Naive thymus-derived CD8-positive, alpha-beta T cell (primary cell): ENCODE measurements at regions not wholly inside any gene's neighbourhood (a gene's known extent, or its start where the extent isn't known, plus 50 kb on each side); places are given as distances from the start of the nearest gene placed in this dataset.
"Not testable (repeated sequence)": the region's sequence is repeated elsewhere in the genome, so short reads cannot be mapped to it uniquely, and the experiment has no call there.

Experiments used
- ATAC-seq, 2 donors: fragments of 150-1000 bp; cut with Tn5 transposase in 1 of 2; sonication (Bioruptor Pico), chemical (Tn5 transposase) in 1 of 2; 1 replicate in 1 of 2; 2 replicates in 1 of 2; pipeline ENCODE4 v1.10.0; 2021; ENCODE audit warnings: mild to moderate bottlenecking in 2 of 2, moderate library complexity in 2 of 2
- POLR2A ChIA-PET: fragments of 350-600 bp; sonication (Branson Sonifier 250); formaldehyde crosslinking; loops from one replicate; lab custom pipeline; 2021; ENCODE audit warnings: antibody characterized with exemption; lab: Charles Lee
- DNase-seq, 10 donors: peaks; one replicate each; pipeline versions ENCODE4 v3.0.0 to v3.0.0-alpha.2; 2020 to 2022
- H3K27ac Mint-ChIP-seq, 10 donors: one replicate each; pipeline ENCODE4 v1.8.0; 2020 to 2022; ENCODE audit warnings: mild to moderate bottlenecking in 10 of 10, mixed read lengths in 10 of 10, moderate library complexity in 4 of 10, inconsistent platforms in 1 of 10
- H3K27me3 Mint-ChIP-seq, 5 donors: one replicate each; pipeline ENCODE4 v1.8.0; 2021 to 2022; ENCODE audit warnings: mixed read lengths in 5 of 5
- H3K36me3 Mint-ChIP-seq, 3 donors: one replicate each; pipeline ENCODE4 v1.8.0; 2020 to 2022; ENCODE audit warnings: mixed read lengths in 3 of 3, mild to moderate bottlenecking in 2 of 3, inconsistent platforms in 1 of 3
- H3K4me1 Mint-ChIP-seq, 4 donors: one replicate each; pipeline ENCODE4 v1.8.0; 2021 to 2022; ENCODE audit warnings: mixed read lengths in 4 of 4
- H3K4me3 Mint-ChIP-seq, 10 donors: one replicate each; pipeline ENCODE4 v1.8.0; 2020 to 2022; ENCODE audit warnings: mild to moderate bottlenecking in 10 of 10, mixed read lengths in 10 of 10, moderate library complexity in 6 of 10, inconsistent platforms in 1 of 10
- H3K9me3 Mint-ChIP-seq, 9 donors: one replicate each; pipeline ENCODE4 v1.8.0; 2020 to 2022; ENCODE audit warnings: mixed read lengths in 9 of 9, mild to moderate bottlenecking in 3 of 9, inconsistent platforms in 1 of 9, moderate library complexity in 1 of 9

GRCh38 chr11:42901084-42901483, 410.7 kb upstream of the API5 start:
- Mint-ChIP-seq H3K36me3 (no peaks in the 10 kb centered on the region), H3K4me1 (no peaks in the 10 kb centered on the region), H3K27ac (no peak overlapping the region), H3K9me3 (peaks cover 0 to 20% (median 4%) of the 10 kb centered on the region in 9 donors), H3K27me3 (no peaks in the 10 kb centered on the region), H3K4me3 (no peak overlapping the region)
- ATAC-seq: no peak
- POLR2A ChIA-PET: no interaction called here
- no peak for DNase-seq

- POLR2A ChIA-PET: no interaction called here
- peaks cover 2 to 34% (median 7%) of the 10 kb centered on the region in 9 donors for H3K9me3 Mint-ChIP-seq
Observed at GRCh38 chr11:42906226-42906625, 405.6 kb upstream of the API5 start.

GRCh38 chr11:42913731-42914130, 398.1 kb upstream of the API5 start:
- no peak overlapping the region for H3K4me3 Mint-ChIP-seq
- H3K36me3 Mint-ChIP-seq: peaks cover 0 to 7% (median 0%) of the 10 kb centered on the region in 3 donors
- DNase-seq: no peak
- peaks cover 6 to 42% (median 19%) of the 10 kb centered on the region in 9 donors for H3K9me3 Mint-ChIP-seq
- no peak for ATAC-seq
- no peak overlapping the region for H3K27ac Mint-ChIP-seq
- POLR2A ChIA-PET: no interaction called here
- H3K27me3 Mint-ChIP-seq: peaks cover 0 to 8% (median 0%) of the 10 kb centered on the region in 5 donors
- no peaks in the 10 kb centered on the region for H3K4me1 Mint-ChIP-seq

More at GRCh38 chr11:42906226-42906625, 405.6 kb upstream of the API5 start:
- H3K36me3 Mint-ChIP-seq: peaks cover 0 to 7% (median 0%) of the 10 kb centered on the region in 3 donors
- H3K4me1 Mint-ChIP-seq: no peaks in the 10 kb centered on the region
- H3K4me3 Mint-ChIP-seq: no peak overlapping the region
- DNase-seq (no peak), ATAC-seq (no peak)
- no peaks in the 10 kb centered on the region for H3K27me3 Mint-ChIP-seq
- H3K27ac Mint-ChIP-seq: no peak overlapping the region

GRCh38 chr11:42923651-42924050, 388.1 kb upstream of the API5 start:
- ATAC-seq (no peak), DNase-seq (no peak)
- no peak overlapping the region for H3K4me3 Mint-ChIP-seq
- peaks cover 0 to 45% (median 6%) of the 10 kb centered on the region in 9 donors for H3K9me3 Mint-ChIP-seq
- H3K27me3 Mint-ChIP-seq: no peaks in the 10 kb centered on the region
- POLR2A ChIA-PET: no interaction called here
- no peaks in the 10 kb centered on the region for H3K4me1 Mint-ChIP-seq
- H3K27ac Mint-ChIP-seq: no peak overlapping the region
- peaks cover 0 to 5% (median 0%) of the 10 kb centered on the region in 3 donors for H3K36me3 Mint-ChIP-seq

GRCh38 chr11:42925916-42926315, 385.9 kb upstream of the API5 start:
- Mint-ChIP-seq H3K27me3 (no peaks in the 10 kb centered on the region), H3K27ac (no peak overlapping the region), H3K4me3 (no peak overlapping the region), H3K9me3 (peaks cover 0 to 41% (median 9%) of the 10 kb centered on the region in 9 donors), H3K36me3 (no peaks in the 10 kb centered on the region), H3K4me1 (no peaks in the 10 kb centered on the region)
- DNase-seq: no peak
- ATAC-seq: no peak
- POLR2A ChIA-PET: no interaction called here

GRCh38 chr11:42947405-42947804, 364.4 kb upstream of the API5 start:
- DNase-seq: no peak
- Mint-ChIP-seq H3K4me3 (no peak overlapping the region), H3K9me3 (peaks cover 0 to 20% (median 8%) of the 10 kb centered on the region in 9 donors), H3K36me3 (no peaks in the 10 kb centered on the region), H3K27me3 (no peaks in the 10 kb centered on the region), H3K4me1 (no peaks in the 10 kb centered on the region), H3K27ac (no peak overlapping the region)
- POLR2A ChIA-PET: no interaction called here
- ATAC-seq: no peak

- POLR2A ChIA-PET: not testable (repeated sequence)
Observed at GRCh38 chr11:42949738-42950376, 361.9 kb upstream of the API5 start.

GRCh38 chr11:42951266-42951665, 360.5 kb upstream of the API5 start:
- H3K27ac Mint-ChIP-seq: no peak overlapping the region
- H3K36me3 Mint-ChIP-seq: no peaks in the 10 kb centered on the region
- no peak overlapping the region for H3K4me3 Mint-ChIP-seq
- no peaks in the 10 kb centered on the region for H3K27me3 Mint-ChIP-seq
- peaks cover 0 to 32% (median 8%) of the 10 kb centered on the region in 9 donors for H3K9me3 Mint-ChIP-seq
- POLR2A ChIA-PET: no interaction called here
- H3K4me1 Mint-ChIP-seq: no peaks in the 10 kb centered on the region
- no peak for DNase-seq
- no peak for ATAC-seq

More at GRCh38 chr11:42949738-42950376, 361.9 kb upstream of the API5 start:
- peaks cover 0 to 26% (median 8%) of the 10 kb centered on the region in 9 donors for H3K9me3 Mint-ChIP-seq
- not testable (repeated sequence) for ATAC-seq, H3K4me3 Mint-ChIP-seq, H3K27ac Mint-ChIP-seq, H3K36me3 Mint-ChIP-seq, H3K4me1 Mint-ChIP-seq, DNase-seq, H3K27me3 Mint-ChIP-seq

GRCh38 chr11:42957831-42958230, 354.0 kb upstream of the API5 start:
- peaks cover 0 to 4% (median 0%) of the 10 kb centered on the region in 5 donors for H3K27me3 Mint-ChIP-seq
- DNase-seq (no peak), ATAC-seq (no peak)
- no peak overlapping the region for H3K4me3 Mint-ChIP-seq
- no peak overlapping the region for H3K27ac Mint-ChIP-seq
- H3K4me1 Mint-ChIP-seq: no peaks in the 10 kb centered on the region
- no peaks in the 10 kb centered on the region for H3K36me3 Mint-ChIP-seq
- peaks cover 0 to 21% (median 5%) of the 10 kb centered on the region in 9 donors for H3K9me3 Mint-ChIP-seq
- POLR2A ChIA-PET: no interaction called here

GRCh38 chr11:42958635-42959034, 353.2 kb upstream of the API5 start:
- Mint-ChIP-seq H3K9me3 (peaks cover 0 to 22% (median 5%) of the 10 kb centered on the region in 9 donors), H3K27me3 (peaks cover 0 to 4% (median 0%) of the 10 kb centered on the region in 5 donors), H3K4me1 (no peaks in the 10 kb centered on the region), H3K36me3 (no peaks in the 10 kb centered on the region), H3K27ac (no peak overlapping the region), H3K4me3 (no peak overlapping the region)
- no peak for ATAC-seq
- no peak for DNase-seq
- POLR2A ChIA-PET: no interaction called here

GRCh38 chr11:42960521-42961088, 351.2 kb upstream of the API5 start:
- POLR2A ChIA-PET: no interaction called here
- Mint-ChIP-seq H3K27me3 (peaks cover 0 to 4% (median 0%) of the 10 kb centered on the region in 5 donors), H3K9me3 (peaks cover 0 to 10% (median 5%) of the 10 kb centered on the region in 9 donors), H3K4me3 (no peak overlapping the region), H3K27ac (no peak overlapping the region), H3K36me3 (no peaks in the 10 kb centered on the region), H3K4me1 (no peaks in the 10 kb centered on the region)
- ATAC-seq: no peak
- no peak for DNase-seq

GRCh38 chr11:42967653-42968052, 344.1 kb upstream of the API5 start:
- POLR2A ChIA-PET: no interaction called here
- no peaks in the 10 kb centered on the region for H3K36me3 Mint-ChIP-seq
- H3K27ac Mint-ChIP-seq: no peak overlapping the region
- ATAC-seq (no peak), DNase-seq (no peak)
- H3K27me3 Mint-ChIP-seq: no peaks in the 10 kb centered on the region
- H3K9me3 Mint-ChIP-seq: peaks cover 0 to 14% (median 3%) of the 10 kb centered on the region in 9 donors
- H3K4me1 Mint-ChIP-seq: no peaks in the 10 kb centered on the region
- no peak overlapping the region for H3K4me3 Mint-ChIP-seq

GRCh38 chr11:42972741-42973140, 339.1 kb upstream of the API5 start:
- peaks cover 0 to 11% (median 2%) of the 10 kb centered on the region in 9 donors for H3K9me3 Mint-ChIP-seq
- DNase-seq: no peak
- POLR2A ChIA-PET: no interaction called here
- no peaks in the 10 kb centered on the region for H3K4me1 Mint-ChIP-seq
- no peak for ATAC-seq
- H3K36me3 Mint-ChIP-seq: no peaks in the 10 kb centered on the region
- H3K27ac Mint-ChIP-seq: no peak overlapping the region
- no peak overlapping the region for H3K4me3 Mint-ChIP-seq
- H3K27me3 Mint-ChIP-seq: no peaks in the 10 kb centered on the region
